ENCODE measurements at regions not wholly inside any gene's neighbourhood (a gene's known extent, or its start where the extent isn't known, plus 50 kb on each side); places are given as distances from the start of the nearest gene placed in this dataset.

GRCh38 chr7:156055206-156055822, 243.1 kb upstream of the SHH start:
- no peak for TF ChIP-seq CTCF (IDR thresholded peaks at IDR 0.05; ENCODE audit: poor library complexity)
- no peak for TF ChIP-seq EZH2 (IDR thresholded peaks at IDR 0.05; ENCODE audit: borderline replicate concordance)

Measured in hepatocyte (in vitro differentiated cells).